Fibroblast of skin of right biceps (primary cell): ENCODE measurements at regions not wholly inside any gene's neighbourhood (a gene's known extent, or its start where the extent isn't known, plus 50 kb on each side); places are given as distances from the start of the nearest gene placed in this dataset.
"Not testable (repeated sequence)": the region's sequence is repeated elsewhere in the genome, so short reads cannot be mapped to it uniquely, and the experiment has no call there.

Experiments used
- DNase-seq: peaks from one replicate; pipeline ENCODE4 v3.0.0-alpha.2; 2013

DNA sequence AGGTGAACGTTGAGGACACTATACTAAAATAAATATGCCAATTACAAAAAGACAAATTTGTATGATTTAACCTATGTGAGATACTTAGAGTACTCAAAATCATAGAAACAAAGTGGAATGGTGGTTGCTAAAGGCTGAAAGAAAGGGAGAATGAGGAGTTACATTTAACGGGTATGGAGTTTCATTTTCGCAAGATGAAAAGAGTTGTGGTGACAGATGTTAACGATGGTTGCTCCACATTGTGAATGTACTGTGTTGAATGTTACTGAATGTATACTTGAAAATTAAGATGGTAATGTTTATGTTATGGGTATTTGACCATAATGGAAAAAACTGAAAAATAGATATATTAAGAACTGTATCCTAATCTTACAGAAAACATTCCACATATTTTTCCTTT is 51.3 kb upstream of the MOCS2 start:
- DNase-seq = no peak

DNA sequence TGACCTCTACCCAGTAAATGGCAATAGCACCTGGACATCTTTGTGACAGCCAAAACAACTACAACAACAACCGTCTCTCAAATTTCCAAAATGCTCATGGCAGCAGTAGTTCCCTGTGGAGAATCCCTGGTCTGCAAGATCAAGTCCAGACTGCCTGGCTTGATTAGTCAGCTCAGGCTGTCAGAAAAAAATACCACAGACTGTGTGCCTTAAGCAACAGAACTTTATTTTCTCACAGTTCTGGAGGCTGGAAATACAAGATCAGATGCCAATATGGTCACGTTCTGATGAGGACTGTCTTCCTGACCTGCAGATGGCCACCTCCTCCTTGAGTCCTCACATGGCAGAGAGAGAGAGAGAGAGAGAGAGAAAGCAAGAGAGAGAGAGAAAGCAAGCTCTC is 52.3 kb upstream of the MOCS2 start:
- DNase-seq = peak; percentile 42

DNA sequence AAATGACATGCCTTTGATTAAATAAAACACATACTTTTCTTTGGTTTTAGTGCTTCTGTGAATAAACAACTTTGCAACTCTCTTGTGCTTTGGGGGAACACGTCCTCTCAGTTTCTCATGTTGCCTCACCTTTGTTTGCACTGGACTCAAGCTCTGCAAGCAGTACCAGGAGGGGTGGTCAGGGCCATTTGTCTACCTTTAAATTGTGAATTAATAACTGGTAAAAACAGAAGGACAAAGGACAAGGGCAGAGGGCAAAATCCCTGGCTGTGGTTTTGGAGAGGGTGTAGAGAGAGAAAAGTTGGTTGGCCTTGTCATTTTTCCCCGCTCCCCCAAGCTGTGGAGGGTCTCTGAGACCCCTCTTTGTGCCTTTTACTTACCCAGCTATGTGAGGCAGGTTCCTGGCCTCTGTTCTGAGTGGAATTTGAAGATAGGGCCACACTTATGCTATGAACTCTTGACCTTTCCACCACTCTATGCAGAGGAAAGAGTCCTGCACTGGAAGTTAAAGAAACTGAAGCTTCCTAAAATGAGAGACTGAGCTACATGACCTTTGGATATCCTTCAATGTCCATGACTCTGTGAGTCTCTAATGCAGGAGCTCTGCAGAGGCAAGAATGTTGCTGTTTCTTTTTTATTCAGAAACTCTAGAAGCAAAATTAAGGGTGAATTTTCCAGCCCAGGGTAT is 55.1 kb upstream of the MOCS2 start:
- DNase-seq = no peak

DNA sequence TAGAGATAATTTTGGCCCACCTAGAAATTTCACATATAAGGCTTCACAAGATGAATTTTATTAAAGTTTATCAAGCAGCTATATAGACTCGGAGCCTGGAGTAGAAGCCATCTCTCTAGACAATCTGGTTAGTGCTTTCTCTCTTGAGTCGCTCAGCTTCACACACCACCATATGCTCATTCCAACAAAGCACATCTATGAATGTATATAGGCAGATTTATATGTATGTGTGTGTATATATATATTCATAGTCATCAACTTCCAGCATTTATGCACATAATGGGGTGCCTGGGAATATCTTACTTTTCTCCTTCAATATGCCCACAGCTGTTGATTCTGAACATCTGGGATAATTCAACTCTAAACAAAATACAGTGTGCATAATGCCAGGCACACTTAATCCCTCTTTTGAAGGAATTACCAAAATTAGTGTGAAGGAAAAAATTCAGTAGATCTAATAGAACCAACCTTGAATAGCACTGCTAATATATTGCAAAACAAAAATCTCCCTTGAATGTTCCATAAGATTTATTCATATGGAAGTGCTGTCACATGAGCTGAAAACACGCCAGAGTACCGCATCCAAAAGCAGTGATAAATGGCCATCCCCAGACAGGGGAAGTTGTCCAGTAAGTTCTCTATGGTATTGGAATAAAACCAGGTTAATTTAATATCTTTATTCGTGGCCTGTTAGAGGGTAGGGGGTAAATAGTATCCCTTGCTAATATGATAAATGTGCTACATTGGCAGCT is 56.0 kb upstream of the MOCS2 start:
- DNase-seq = no peak

DNA sequence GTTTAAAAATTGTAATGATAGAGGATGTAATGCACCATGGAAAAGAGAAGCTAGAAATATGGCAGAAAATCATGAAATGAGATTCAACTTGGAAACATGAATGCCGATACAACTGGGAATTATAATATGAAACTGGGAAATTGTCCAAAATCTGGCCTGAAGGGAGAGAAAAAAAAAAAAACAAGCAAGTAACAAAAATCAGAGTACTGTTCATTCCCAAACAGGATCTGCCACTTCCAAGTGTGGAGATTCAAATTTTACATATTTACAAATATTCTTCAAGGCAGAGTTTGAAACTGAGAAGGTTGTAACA is 56.6 kb upstream of the MOCS2 start:
- DNase-seq = peak; percentile 28

DNA sequence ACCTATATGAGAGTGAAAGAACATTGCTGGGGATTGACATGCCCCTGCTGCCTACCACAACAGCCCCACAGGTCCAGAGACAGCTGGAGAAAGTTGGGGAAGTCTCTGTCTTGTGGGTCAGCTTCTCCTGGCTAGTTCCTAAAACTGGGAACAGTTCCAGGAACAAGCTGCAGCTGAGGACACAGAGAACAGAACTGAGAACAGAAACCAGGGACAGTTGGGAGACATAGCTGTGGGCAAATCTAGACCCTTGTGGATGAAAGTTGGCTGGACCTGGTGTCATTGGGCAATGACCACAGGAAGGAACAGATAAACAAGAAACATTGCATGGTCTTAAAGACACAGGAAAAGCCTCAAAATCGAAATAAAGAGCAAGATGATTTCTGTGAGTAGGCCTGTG is 58.3 kb upstream of the MOCS2 start:
- peak; percentile 9 for DNase-seq

DNA sequence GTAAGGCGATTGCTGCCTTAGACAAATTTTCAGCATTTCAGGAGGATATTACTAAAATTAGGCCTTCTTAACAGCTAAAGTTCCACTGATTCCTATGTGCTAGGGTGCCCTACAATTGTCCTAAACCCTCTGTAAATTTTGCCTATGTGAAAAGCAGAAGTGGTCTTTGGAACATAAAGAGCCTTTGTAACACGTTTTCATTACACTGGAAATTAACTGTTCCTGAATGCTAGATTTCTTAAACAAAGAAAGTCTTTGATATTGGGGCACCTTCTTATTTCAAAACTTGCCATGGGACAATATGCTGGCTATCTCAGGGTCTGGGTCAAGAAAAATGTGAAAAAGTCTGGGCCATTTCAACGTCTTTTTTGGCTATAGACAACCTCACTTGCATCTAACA is 60.4 kb upstream of the MOCS2 start:
- DNase-seq = no peak

DNA sequence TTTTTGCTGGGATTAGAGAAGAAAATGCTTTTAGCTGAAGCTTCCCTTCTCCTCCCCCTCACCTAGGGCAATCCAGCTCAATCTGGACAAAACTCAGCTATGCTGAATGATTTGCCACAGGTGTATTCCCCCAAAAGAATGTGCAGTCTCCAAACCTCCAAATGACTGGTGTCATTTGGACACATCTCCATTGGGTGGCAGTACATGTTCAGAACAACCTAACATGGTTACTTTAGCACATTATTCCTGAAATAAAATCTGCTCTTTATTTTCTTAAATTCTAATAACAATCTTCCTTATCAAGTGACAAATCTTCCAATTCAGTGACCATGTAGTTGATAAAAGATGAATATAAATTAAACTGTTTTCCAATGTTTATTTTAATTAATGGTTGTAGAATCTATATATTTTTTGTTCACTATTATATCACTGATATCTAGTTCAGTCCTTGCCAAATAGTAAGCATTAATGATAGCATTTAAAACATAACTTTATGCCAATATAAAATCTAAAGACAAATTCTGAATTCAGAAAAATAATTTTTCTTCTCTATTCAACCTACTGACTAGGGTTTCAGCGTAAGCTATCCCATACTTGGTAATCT is 61.3 kb upstream of the MOCS2 start:
- DNase-seq = peak; percentile 50

DNA sequence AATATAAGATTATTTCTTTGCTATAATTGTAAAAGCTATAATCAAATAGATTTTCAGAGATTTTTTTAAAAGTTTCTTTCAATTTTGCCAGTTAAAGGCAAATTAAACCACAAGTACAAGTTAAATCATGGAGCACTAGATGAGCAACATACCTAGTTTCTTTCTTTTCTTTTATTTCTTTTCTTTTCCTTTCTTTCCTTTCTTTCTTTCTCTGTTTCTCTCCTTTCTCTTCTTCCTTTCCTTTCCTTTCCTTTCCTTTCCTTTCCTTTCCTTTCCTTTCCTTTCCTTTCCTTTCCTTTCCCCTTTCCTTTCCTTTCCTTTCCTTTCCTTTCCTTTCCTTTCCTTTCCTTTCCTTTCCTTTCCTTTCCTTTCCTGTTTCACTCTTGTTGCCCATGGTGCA is 62.5 kb upstream of the MOCS2 start:
- not testable (repeated sequence) for DNase-seq

DNA sequence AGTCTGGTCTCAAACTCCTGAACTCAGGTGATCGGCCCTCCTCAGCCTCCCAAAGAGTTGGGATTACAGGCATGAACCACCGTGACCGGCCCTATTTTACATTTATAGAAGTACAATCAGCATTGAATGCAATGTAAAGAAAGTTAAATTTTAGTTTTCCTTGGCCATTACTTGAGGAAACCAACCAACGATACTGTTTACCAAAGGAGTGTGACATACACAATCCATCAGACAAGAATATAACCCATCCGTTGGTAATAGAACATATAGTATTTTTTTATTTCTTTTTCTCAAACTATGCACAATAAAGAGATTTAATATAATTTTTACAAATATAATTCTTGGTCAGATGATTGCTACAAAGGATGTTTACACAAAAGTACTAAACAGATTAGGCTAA is 63.1 kb upstream of the MOCS2 start:
- no peak for DNase-seq

DNA sequence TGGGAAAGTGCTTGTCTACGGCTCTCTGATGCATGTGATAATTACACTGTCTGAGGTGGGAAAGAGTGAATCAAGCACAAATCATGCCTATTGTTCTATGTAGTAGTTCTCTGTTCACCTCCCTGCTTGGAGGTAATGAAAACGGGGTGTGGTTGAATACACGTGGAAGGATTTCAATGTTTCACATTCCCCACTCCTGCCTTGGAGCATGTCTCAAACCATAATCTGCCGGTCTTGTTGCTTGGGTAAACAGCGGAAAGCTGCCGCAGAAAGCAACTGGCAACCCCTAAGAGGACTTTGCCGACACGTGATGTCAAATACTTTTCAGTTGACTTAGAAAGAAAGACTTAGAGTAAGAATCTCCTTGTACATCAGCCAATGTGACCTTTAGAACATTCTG is 63.5 kb upstream of the MOCS2 start:
- DNase-seq = no peak

DNA sequence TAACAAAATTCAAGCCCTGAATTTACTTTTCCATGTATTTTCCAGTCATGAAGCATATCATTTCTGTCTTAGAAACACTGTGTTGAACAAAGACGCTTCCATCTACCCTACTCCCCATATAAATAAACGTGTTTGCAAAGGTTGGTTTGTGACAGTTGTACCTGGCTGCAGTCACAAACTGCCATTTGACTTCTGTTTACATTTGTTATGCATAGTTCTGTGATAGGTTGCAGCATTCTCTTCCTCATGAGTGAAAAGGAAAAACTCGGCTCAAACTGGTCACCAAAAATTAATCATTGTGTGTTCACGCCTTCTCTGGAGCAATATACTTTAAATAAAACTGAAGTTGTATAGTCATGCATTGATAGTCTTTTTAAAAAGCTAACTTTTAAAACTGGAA is 69.3 kb upstream of the MOCS2 start:
- no peak for DNase-seq

DNA sequence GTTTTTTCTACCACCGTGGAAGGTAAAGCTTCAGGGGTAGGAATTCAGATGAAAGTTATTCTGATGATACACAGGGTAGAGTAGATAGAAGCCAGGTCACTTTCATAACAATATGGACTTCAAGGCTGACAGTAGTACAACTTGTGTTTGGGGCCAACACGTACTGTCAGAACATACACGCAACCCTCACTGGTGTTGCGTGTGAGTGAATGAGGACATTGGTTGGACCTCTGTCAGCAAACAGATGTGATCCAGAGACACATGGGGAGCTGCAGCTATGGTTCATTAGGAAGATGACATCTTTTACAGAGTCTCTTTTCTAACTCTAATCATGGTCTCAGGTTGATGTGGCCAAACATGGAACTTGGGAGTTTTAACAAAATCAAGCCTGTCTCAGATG is 70.1 kb upstream of the MOCS2 start:
- DNase-seq = no peak

DNA sequence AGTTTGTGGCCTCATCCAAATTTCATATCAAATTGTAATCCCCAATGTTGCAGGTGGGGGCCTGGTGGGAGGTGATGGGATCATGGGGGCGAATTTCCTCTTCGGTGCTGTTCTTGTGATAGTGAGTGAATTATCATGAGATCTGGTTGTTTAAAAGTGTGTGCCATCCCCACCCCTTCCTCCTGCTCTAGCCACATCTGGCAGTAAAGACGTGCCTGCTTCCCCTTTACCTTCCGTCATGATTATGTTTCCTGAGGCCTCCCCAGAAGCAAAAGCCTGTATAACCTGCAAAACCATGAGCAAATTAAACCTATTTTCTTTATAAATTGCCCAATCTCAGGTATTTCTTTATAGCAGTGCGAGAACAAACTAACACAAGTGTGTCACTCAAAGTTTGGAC is 71.0 kb upstream of the MOCS2 start:
- DNase-seq = no peak

DNA sequence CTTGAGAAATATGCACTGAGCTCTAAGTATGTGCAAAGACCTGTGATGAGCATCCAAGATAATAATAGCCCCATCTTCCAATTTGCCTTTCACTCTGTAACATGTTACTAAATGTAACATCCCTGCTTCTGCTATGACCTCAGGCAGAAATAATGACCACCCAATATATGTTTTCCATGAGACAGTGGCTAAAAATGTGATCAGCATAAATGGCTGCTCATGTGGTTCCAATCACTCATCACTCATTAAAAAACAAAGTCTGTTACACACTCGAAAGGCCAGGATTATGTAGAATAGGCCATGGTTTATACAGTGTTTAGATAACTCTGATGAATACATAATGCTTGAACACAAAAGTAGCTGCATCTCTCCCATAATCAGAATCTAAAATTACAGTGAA is 71.4 kb upstream of the MOCS2 start:
- peak; percentile 42 for DNase-seq

DNA sequence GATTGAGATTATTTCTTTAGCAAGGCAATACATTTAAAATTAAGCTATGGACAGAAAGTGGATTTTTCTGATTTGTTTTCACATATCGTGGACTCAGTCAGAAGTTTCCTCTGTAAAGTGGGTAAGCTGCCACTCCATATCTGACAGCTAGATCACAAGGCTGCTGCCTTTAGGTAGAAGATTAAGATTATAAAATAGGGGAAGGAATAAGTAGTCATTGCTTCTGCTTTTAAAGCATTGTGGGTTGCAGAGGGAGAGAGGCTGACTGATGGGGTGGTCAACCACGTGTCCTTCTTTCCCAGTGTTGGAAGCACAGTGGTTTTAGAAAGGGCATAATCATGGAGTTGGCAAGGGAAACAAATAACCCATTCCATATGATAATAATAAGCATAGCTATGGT is 74.3 kb upstream of the MOCS2 start:
- DNase-seq = no peak

DNA sequence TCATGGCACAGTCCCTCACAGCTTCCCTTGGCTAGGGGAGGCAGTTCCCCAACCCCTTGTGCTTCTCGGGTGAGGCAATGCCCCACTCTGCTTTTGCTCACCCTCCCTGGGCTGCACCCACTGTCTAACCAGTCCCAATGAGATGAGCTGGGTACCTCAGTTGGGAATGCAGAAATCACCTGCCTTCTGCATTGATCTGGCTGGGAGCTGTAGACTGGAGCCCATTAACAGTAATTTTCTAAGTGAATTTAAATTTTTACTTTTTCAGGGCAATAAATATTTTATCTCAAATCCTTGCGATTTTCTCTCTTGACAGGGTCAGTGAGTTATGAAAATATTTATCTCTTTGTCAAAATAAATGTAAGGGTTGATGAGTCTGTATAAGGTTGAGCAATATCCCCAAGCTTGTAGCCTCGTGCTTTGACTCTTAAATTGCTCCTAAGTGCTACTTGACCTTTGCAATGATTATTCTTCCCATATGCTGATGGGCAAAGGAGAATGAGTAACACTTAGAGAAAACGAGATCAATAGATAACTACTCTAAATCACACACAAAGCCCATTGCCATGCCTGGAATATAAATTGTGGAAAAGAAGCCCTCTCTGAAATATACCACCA is 82.1 kb upstream of the MOCS2 start:
- no peak for DNase-seq

DNA sequence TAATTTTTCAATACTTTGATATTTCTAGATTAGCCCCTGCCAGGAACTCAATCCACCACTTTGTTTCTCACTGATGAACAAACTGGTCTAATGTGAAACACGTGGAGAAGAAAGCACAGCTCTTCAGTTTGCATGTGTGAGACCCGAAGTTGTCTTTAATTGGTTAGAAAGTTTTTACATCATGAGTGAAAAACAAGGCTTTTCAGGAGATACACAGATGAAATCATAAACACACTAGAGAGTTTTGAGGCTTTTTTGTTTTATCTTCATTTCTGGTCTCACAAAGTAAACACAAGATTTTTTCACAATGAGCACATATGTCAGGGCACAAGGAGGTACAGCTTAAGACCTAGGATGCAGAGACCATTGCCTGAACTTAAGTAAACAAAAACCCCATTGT is 84.5 kb upstream of the MOCS2 start:
- DNase-seq = peak; percentile 10

DNA sequence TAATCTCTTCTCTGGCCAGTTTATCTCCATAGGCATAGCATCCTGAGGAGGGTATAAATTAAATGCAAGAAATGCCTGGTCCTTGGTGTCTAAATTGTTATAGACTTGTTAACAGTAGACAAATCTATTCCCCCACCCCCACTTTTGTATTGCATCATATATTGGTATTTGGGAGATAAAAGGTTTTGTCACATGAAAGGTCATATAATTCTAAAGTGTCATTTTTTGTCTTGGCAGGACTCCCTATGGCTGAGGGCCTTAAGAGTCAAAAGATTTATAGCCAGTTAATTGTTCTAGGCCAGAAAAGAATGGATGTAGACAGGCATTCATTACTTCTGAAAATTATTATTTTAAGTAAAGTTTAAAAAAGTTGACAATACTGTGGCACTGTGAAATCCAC is 90.3 kb upstream of the MOCS2 start:
- DNase-seq = no peak

DNA sequence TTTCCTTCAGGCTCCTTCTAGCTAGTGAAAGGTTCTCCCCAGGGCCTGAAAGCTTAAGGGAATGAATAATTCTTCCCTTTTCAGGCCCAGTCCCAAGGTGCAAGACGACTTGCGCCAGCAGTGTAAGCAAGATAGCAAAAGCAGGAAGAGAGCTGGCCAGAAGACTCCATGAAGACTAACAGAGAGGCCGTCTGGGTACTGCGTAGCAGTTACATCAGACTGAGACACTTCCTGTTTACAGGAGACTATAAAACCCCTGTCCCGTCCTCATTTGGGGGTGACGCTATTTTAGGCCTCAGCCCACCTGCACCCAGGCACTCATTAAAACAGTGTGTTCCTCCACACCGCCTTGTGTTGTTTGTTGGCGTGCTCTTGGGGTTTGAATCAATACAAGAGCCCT is 90.7 kb upstream of the MOCS2 start:
- no peak for DNase-seq

DNA sequence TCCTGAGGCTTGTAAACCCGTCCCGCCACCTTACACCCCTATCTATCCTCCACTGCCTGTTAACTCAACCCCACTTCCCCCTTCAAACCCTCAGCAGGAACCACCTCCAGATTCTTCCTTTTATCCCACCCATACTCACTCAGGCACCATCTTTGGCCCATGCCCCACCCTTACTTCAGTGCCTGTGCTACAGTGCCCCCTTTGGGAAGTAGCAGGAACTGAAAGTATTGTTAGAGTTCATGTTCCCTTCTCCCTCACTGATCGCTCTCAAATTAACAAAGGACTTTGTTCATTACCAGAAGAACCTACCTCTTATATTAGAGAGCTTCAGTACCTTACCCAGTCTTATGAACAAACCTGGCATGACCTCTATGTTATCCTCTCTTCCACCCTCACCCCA is 92.2 kb upstream of the MOCS2 start:
- no peak for DNase-seq

DNA sequence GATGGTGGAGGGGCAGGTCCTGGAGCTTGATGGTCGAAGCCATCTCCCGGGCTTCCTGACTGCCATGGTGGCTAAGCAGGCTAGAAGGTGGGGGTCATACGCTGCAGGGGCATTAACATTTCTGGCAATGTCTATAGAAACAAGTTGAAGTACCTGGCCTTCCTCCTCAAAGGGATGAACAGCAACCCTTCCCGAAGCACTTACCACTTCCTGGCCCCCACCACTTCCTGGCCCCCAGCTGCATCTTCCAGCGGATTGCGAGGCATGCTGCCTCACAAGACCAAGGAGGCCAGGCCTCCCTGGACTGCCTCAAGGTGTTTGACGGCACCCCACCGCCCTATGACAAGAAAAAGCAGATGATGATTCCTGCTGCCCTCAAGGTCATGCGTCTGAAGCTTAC is 97.0 kb upstream of the MOCS2 start:
- no peak for DNase-seq

DNA sequence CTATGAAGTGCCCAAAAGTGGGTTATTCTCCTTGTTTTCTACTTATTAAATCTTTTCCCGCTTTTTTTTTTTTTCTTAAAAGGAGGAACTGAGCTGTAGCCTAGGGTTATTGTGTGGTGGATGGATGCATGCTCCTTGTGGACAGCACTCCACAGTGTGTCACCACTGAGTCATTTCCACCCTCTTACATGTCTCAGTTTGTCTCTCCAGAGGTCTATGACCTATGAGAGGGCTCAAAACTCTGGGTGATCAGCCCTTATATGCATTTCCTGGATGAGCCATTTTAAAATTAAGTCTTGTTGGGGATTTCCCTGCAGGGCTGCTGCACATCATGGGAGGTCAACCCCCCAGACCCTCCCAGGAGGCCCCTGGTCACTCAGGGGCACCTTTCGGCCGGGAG is 102.2 kb upstream of the MOCS2 start:
- DNase-seq = peak; percentile 67

DNA sequence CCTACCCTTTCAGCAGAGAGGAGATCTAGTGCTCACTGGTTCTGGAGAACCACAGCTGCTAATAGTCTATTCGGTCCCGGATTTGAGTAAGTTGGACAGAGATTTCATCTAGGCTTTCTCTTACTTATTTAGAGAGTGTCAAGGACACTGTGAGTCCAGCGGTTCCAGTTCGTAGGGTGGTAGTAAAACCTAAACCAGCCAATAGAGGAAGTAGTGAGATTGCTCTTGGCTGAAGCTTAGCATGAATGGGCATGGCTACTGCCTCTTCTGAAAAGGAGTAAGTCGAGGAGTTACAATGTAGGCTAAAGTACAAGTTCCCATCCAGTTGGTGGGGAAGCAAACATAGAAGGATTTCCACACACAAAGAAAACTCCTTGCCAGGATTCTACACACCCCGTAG is 109.6 kb upstream of the MOCS2 start:
- DNase-seq = no peak
